CD4-positive, alpha-beta T cell treated with Interleukin-6 at 100 ng/mL for 8 hours (primary cell): ENCODE measurements at regions not wholly inside any gene's neighbourhood (a gene's known extent, or its start where the extent isn't known, plus 50 kb on each side); places are given as distances from the start of the nearest gene placed in this dataset.

Source experiments
- DNase-seq: peaks from one replicate; pipeline ENCODE4 v3.0.0-alpha.2; 2020; ENCODE audit warnings: mixed read lengths, low spot score

- DNase-seq, result no peak
Measured at GRCh38 chr4:15232366-15233263, 195.2 kb upstream of the C1QTNF7 start.

- peak; percentile 8 for DNase-seq
Measured at GRCh38 chr4:15233264-15233597, 194.6 kb upstream of the C1QTNF7 start.

- no peak for DNase-seq
Measured at GRCh38 chr4:15233626-15234025, 194.2 kb upstream of the C1QTNF7 start.

GRCh38 chr4:15234116-15234855, 193.5 kb upstream of the C1QTNF7 start:
- no peak for DNase-seq

GRCh38 chr4:15234856-15235126, 193.0 kb upstream of the C1QTNF7 start:
- DNase-seq, result no peak

GRCh38 chr4:15235135-15235534, 192.7 kb upstream of the C1QTNF7 start:
- no peak for DNase-seq

- no peak for DNase-seq
Measured at GRCh38 chr4:15237648-15238230, 190.1 kb upstream of the C1QTNF7 start.

GRCh38 chr4:15238720-15239119, 189.1 kb upstream of the C1QTNF7 start:
- DNase-seq, result no peak

- no peak for DNase-seq
Measured at GRCh38 chr4:15239866-15240265, 188.0 kb upstream of the C1QTNF7 start.

- no peak for DNase-seq
Measured at GRCh38 chr4:15240764-15241163, 187.1 kb upstream of the C1QTNF7 start.

- no peak for DNase-seq
Measured at GRCh38 chr4:15242021-15242420, 185.8 kb upstream of the C1QTNF7 start.

- no peak for DNase-seq
Measured at GRCh38 chr4:15244354-15244753, 183.5 kb upstream of the C1QTNF7 start.

- DNase-seq, result no peak
Measured at GRCh38 chr4:15245006-15245530, 182.8 kb upstream of the C1QTNF7 start.

GRCh38 chr4:15250021-15250441, 177.8 kb upstream of the C1QTNF7 start:
- no peak for DNase-seq

- no peak for DNase-seq
Measured at GRCh38 chr4:15253349-15253748, 174.5 kb upstream of the C1QTNF7 start.

GRCh38 chr4:15254236-15254880, 173.5 kb upstream of the C1QTNF7 start:
- no peak for DNase-seq

- DNase-seq, result no peak
Measured at GRCh38 chr4:15255537-15255936, 172.3 kb upstream of the C1QTNF7 start.

- DNase-seq, result no peak
Measured at GRCh38 chr4:15260758-15261157, 167.1 kb upstream of the C1QTNF7 start.

- no peak for DNase-seq
Measured at GRCh38 chr4:15262396-15262795, 165.4 kb upstream of the C1QTNF7 start.

GRCh38 chr4:15270201-15270600, 157.6 kb upstream of the C1QTNF7 start:
- no peak for DNase-seq

- DNase-seq, result no peak
Measured at GRCh38 chr4:15286041-15286440, 141.8 kb upstream of the C1QTNF7 start.

- no peak for DNase-seq
Measured at GRCh38 chr4:15291122-15291521, 136.7 kb upstream of the C1QTNF7 start.
